ENCODE measurements at regions not wholly inside any gene's neighbourhood (a gene's known extent, or its start where the extent isn't known, plus 50 kb on each side); places are given as distances from the start of the nearest gene placed in this dataset.
"Not testable (repeated sequence)": the region's sequence is repeated elsewhere in the genome, so short reads cannot be mapped to it uniquely, and the experiment has no call there.

GRCh38 chr3:66817951-66818557 is 180.1 kb upstream of the KBTBD8 start:
- ATAC-seq (no peak), DNase-seq (ENCODE audit: missing footprints) (no peak)
- intact Hi-C loops (cut with DNase I) = loop anchor here (2.0 to 5.0 kb wide), 3 partner anchors 316 to 563 kb away; partner anchors contain the start of gene LRIG1

DNA sequence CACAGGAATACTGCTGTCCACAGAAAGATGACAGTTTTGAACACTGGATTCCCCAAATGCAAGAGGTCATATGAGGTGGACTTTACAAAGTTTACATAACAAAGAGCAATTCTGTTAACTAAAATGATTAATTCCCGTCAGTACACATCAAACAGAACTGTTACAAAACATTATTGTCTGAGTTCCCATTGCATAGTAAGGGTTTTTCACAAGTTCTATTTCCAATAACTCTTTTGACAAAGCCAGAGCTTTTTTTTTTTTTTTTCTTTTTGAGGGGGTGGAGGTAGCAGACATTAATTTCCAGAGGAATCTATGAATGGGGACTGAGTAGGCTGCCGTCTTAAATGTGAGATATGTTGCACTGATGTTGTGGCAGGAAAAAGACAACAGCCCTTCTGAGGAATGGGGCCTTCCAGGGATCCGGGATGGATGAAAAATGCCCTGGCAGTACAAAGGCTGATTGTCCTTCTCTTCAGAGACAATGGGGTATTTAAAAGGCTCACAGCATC is 178.1 kb upstream of the KBTBD8 start:
- no peak for DNase-seq (ENCODE audit: missing footprints)
- no peak for ATAC-seq
- intact Hi-C loops (cut with DNase I) = loop anchor here (5.0 kb wide), 1 partner anchor 318 kb away; the partner anchor contains the start of gene LRIG1

GRCh38 chr3:66822186-66823008 is 175.7 kb upstream of the KBTBD8 start:
- no peak for DNase-seq (ENCODE audit: missing footprints)
- intact Hi-C loops (cut with DNase I) = no loop called here
- ATAC-seq = peak; percentile 73

DNA sequence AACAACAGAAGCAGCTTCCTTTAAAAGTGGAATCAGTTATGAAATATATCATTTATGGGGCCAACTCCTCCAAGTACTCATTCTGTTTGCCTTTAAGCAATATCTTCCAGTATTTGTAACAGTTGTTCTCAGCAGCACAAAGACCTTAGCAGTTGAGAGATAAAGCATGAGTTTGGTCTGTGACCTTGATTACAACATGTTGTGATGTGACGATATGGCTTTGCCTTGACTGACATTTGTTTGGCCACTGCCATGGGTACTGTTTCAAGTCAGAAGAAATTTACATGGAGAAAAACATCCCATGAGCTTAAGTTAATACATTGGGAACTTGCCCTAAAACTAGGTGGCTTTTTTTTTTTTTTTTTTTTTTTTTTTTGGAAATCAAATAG is 175.1 kb upstream of the KBTBD8 start:
- ATAC-seq = no peak
- DNase-seq (ENCODE audit: missing footprints) = no peak
- intact Hi-C loops (cut with DNase I) = no loop called here

DNA sequence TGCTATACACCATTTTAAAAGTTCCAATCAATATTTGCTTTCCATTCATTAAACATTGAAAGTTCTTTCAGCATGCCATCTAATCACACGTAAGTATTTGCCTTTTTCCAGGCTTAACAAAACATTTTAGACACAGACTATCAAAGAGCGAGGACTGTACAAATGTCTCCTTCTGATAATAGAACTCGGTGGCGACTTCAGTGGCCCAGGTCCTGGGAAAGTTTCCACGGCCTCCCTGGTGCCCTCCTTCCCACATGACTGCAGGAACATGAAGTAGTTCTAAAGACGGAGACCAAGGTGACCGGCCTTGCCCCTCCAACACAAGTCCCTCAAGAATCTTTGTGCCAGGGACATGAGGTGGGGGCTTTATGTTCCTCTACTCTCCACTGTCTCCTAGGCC is 174.6 kb upstream of the KBTBD8 start:
- no peak for DNase-seq (ENCODE audit: missing footprints)
- intact Hi-C loops (cut with DNase I) = no loop called here
- no peak for ATAC-seq

GRCh38 chr3:66825375-66825774 is 172.7 kb upstream of the KBTBD8 start:
- peak; percentile 61 for DNase-seq (ENCODE audit: missing footprints)
- no peak for ATAC-seq
- intact Hi-C loops (cut with DNase I) = no loop called here

DNA sequence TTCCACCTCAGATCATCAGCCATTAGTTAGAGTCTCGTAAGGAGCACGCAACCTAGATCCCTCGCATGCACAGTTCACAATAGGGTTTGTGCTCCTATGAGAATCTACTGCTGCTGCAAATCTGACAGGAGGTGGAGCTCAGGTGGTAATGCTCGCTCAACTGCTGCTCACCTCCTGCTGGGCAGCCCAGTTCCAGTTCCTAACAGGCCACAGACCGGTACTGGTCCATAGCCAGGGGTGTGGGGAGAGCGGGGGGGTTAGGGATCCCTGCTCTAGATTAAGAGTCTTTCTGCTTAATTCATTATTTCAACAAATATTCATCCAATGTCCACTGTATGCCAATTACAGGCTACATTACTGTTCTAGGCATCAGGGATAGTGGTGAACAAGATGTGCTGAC is 170.4 kb upstream of the KBTBD8 start:
- DNase-seq (ENCODE audit: missing footprints) (no peak), ATAC-seq (no peak)
- intact Hi-C loops (cut with DNase I) = no loop called here

DNA sequence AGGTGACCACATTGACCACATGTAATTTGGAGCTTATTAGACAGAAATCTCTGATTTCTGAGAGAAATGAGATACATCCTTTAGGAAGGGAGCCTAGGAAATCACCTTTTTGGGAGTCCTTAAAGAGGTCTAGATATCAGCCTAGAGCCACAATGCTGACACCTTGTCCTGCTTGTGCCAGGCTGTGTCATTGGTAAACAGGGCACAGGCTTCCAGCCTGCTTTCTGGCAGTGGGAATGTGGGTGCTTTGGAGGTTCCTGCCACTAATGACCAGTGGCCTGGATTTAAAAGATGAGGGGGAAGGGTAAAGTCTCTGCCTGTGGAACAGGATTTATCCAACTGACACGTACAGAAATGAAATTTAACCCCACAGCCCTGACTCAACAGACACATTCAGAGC is 169.8 kb upstream of the KBTBD8 start:
- intact Hi-C loops (cut with DNase I) = no loop called here
- ATAC-seq (no peak), DNase-seq (ENCODE audit: missing footprints) (no peak)

DNA sequence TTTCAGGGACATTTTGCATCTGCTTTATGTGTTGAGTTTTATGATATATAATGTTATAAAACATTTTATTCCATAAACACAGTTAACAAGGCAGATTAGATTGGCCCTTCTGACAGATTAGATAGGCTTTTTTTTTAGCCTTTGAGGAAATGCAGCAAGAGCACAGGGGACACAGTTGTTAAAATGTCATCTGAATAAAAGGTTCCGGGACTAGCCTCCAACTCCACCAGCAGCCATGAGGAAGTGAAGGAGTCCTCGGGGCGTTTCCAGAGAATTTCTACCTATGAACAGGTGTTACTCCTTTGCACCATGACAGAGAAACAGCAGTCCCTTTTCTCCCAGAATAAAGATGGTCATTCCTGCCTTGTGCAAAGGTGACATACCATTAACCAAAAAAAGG is 167.8 kb upstream of the KBTBD8 start:
- intact Hi-C loops (cut with DNase I) = no loop called here
- DNase-seq (ENCODE audit: missing footprints) (no peak), ATAC-seq (no peak)

GRCh38 chr3:66831931-66832330 is 166.2 kb upstream of the KBTBD8 start:
- ATAC-seq (no peak), DNase-seq (ENCODE audit: missing footprints) (no peak)
- intact Hi-C loops (cut with DNase I) = no loop called here

GRCh38 chr3:66836363-66837152 is 161.5 kb upstream of the KBTBD8 start:
- ATAC-seq (no peak), DNase-seq (ENCODE audit: missing footprints) (no peak)
- intact Hi-C loops (cut with DNase I) = no loop called here

- ATAC-seq (no peak), DNase-seq (ENCODE audit: missing footprints) (no peak)
- intact Hi-C loops (cut with DNase I) = no loop called here
Observed at GRCh38 chr3:66838704-66839103, 159.4 kb upstream of the KBTBD8 start.

GRCh38 chr3:66839508-66839907 is 158.6 kb upstream of the KBTBD8 start:
- intact Hi-C loops (cut with DNase I) = no loop called here
- ATAC-seq = no peak

DNA sequence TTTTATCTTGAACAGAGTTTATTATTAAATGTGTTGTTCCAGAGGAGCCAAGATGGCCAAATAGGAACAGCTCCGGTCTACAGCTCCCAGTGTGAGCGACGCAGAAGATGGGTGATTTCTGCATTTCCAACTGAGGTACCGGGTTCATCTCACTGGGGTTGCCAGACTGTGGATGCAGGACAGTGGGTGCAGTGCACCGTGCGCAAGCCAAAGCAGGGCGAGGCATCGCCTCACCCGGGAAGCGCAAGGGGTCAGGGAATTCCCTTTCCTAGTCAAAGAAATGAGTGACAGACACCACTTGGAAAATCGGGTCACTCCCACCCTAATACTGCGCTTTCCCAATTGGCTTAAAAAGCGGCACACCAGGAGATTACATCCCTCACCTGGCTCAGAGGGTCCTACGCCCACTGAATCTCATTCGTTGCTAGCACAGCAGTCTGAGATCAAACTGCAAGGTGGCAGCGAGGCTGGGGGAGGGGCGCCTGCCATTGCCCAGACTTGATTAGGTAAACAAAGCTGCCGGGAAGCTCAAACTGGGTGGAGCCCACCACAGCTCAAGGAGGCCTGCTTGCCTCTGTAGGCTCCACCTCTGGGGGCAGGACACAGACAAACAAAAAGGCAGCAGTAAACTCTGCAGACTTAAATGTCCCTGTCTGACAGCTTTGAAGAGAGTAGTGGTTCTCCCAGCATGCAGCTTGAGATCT is 155.2 kb upstream of the KBTBD8 start:
- DNase-seq (ENCODE audit: missing footprints); ATAC-seq; intact Hi-C loops (cut with DNase I): not testable (repeated sequence)

More at GRCh38 chr3:66839508-66839907, 158.6 kb upstream of the KBTBD8 start:
- no peak for DNase-seq (ENCODE audit: missing footprints)

GRCh38 chr3:66851894-66852613 is 146.1 kb upstream of the KBTBD8 start:
- intact Hi-C loops (cut with DNase I) = no loop called here
- ATAC-seq (no peak), DNase-seq (ENCODE audit: missing footprints) (no peak)

GRCh38 chr3:66854601-66855151 is 143.4 kb upstream of the KBTBD8 start:
- intact Hi-C loops (cut with DNase I) = no loop called here
- DNase-seq (ENCODE audit: missing footprints) (no peak), ATAC-seq (no peak)

DNA sequence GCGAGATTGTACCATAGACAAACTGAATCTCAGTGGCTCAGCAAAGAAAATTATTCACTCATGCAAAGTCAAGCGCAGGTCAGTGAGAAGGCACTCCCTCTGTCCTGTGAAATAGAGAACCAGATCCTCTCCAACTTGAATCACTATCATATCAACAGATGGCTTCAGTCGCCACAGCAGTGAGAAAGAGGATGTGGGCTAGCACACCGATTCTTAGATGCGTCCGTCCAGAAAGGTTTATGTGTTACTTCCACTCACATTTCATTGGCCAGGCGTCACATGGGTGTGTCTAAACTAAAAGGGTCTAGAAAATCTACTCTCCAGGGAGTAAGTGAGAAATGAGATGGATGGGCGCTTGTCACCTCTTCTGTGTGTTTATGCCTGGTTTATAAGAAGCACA is 141.6 kb upstream of the KBTBD8 start:
- no peak for ATAC-seq
- no peak for DNase-seq (ENCODE audit: missing footprints)
- intact Hi-C loops (cut with DNase I) = no loop called here

Measured in Right ventricle myocardium inferior (tissue), 1 donor.